Rectal smooth muscle tissue (tissue), 1 donor: ENCODE measurements at regions not wholly inside any gene's neighbourhood (a gene's known extent, or its start where the extent isn't known, plus 50 kb on each side); places are given as distances from the start of the nearest gene placed in this dataset.

ENCODE experiments used
- H3K27ac ChIP-seq: one replicate; pipeline ENCODE4 v1.7.0; 2013; ENCODE audit warnings: low read depth, low read length, inconsistent platforms
- H3K27me3 ChIP-seq: one replicate; pipeline ENCODE4 v1.7.0; 2013; ENCODE audit warnings: low read length; ENCODE audit not compliant: control insufficient read depth, insufficient read depth
- H3K36me3 ChIP-seq: one replicate; pipeline ENCODE4 v1.7.0; 2013; ENCODE audit warnings: low read length; ENCODE audit not compliant: control insufficient read depth, insufficient read depth
- H3K4me1 ChIP-seq: one replicate; pipeline ENCODE4 v1.7.0; 2013; ENCODE audit warnings: low read length; ENCODE audit not compliant: control insufficient read depth, insufficient read depth
- H3K4me3 ChIP-seq: one replicate; pipeline ENCODE4 v1.7.0; 2013; ENCODE audit warnings: low read length
- H3K9ac ChIP-seq: one replicate; pipeline ENCODE4 v1.7.0; 2013; ENCODE audit warnings: low read length

DNA sequence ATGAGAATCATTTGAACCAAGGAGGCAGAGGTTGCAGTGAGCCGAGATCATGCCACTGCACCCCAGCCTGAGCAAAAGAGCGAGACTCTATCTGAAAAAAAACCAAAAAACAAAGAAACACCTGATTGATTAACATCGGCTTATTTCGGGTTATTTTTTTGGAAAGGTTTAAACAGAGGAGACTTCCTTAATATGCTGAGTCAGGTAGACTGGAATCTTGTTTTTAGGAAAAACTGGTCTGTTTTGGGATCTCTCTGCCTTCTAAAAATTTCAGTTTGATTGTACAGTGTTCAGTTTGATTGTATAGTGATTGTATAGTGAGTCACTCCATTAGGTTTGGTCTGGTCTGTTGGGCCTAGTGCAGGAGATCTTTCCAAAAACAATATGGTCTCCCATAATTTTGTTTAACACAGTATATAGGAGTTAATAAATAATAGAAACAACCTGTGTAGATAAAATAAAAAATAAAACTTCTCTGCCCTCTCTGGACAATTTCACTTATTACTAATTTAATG is 196.3 kb upstream of the CHRM3 start:
- H3K36me3 ChIP-seq: no peaks in the 10 kb centered on the region
- no peaks in the 10 kb centered on the region for H3K4me1 ChIP-seq
- no peaks in the 10 kb centered on the region for H3K27me3 ChIP-seq
- no peak overlapping the region for H3K9ac ChIP-seq
- H3K4me3 ChIP-seq: no peak overlapping the region
- H3K27ac ChIP-seq: no peak overlapping the region

- Histone ChIP-seq H3K9ac (no peak overlapping the region), H3K27me3 (no peaks in the 10 kb centered on the region), H3K4me1 (no peaks in the 10 kb centered on the region), H3K4me3 (no peak overlapping the region), H3K27ac (no peak overlapping the region), H3K36me3 (no peaks in the 10 kb centered on the region)
These were observed 199.9 kb upstream of the CHRM3 start for GRCh38 chr1:239186487-239186886.

DNA sequence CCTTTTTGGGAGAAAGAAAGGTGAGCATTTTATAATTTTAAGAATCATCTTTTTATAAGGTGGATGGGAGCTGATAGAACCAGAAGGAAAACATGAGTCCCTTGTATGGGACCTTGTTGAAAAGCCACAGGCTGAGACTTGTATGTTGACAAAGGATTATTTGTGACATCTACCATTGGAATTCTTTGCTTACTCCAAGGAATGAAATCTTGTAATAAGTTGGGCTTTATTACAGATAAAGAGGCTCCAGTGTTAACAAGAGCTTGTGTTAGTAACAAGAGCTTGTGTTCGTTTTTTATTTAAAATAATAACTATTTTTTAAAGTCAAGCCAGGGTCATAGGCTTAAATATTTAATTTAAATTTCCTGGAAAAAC is 201.1 kb upstream of the CHRM3 start:
- H3K27ac ChIP-seq: no peak overlapping the region

GRCh38 chr1:239184561-239185244 is 201.7 kb upstream of the CHRM3 start:
- no peak overlapping the region for H3K4me3 ChIP-seq
- H3K9ac ChIP-seq: no peak overlapping the region
- H3K27ac ChIP-seq: no peak overlapping the region
- no peaks in the 10 kb centered on the region for H3K36me3 ChIP-seq
- H3K4me1 ChIP-seq: no peaks in the 10 kb centered on the region
- H3K27me3 ChIP-seq: no peaks in the 10 kb centered on the region

More for the DNA sequence above, 201.1 kb upstream of the CHRM3 start:
- H3K4me1 ChIP-seq: no peaks in the 10 kb centered on the region
- no peak overlapping the region for H3K4me3 ChIP-seq
- no peaks in the 10 kb centered on the region for H3K36me3 ChIP-seq
- H3K27me3 ChIP-seq: no peaks in the 10 kb centered on the region
- no peak overlapping the region for H3K9ac ChIP-seq

GRCh38 chr1:239178961-239179360 is 207.4 kb upstream of the CHRM3 start:
- H3K9ac ChIP-seq: no peak overlapping the region
- H3K27me3 ChIP-seq: no peaks in the 10 kb centered on the region
- no peak overlapping the region for H3K4me3 ChIP-seq
- no peaks in the 10 kb centered on the region for H3K4me1 ChIP-seq
- no peak overlapping the region for H3K27ac ChIP-seq
- no peaks in the 10 kb centered on the region for H3K36me3 ChIP-seq

DNA sequence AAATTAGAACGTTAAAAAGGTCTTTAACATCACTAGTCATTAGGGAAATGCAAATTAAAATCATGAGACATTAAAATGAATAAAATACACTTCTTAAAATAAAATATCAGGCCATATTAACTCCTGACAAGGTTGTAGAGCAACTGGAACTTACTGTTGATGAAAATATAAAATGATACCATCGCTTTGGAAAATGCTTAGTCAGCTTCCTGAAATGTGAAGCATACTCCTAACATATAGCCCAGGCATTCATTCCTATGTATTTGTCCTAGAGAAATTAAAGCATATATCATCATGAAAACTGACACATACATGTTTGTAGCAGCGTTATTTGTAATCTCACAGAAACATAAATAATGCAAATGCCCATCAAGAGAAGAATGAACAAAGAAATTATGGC is 211.5 kb upstream of the CHRM3 start:
- Histone ChIP-seq H3K4me3 (no peak overlapping the region), H3K36me3 (no peaks in the 10 kb centered on the region), H3K9ac (no peak overlapping the region), H3K27me3 (no peaks in the 10 kb centered on the region), H3K27ac (no peak overlapping the region), H3K4me1 (no peaks in the 10 kb centered on the region)

- Histone ChIP-seq H3K36me3 (no peaks in the 10 kb centered on the region), H3K27ac (no peak overlapping the region), H3K27me3 (no peaks in the 10 kb centered on the region), H3K9ac (no peak overlapping the region), H3K4me1 (no peaks in the 10 kb centered on the region), H3K4me3 (no peak overlapping the region)
These were observed 215.5 kb upstream of the CHRM3 start for GRCh38 chr1:239170828-239171227.

- H3K9ac ChIP-seq: no peak overlapping the region
- no peaks in the 10 kb centered on the region for H3K27me3 ChIP-seq
- no peaks in the 10 kb centered on the region for H3K4me1 ChIP-seq
These were observed 217.1 kb upstream of the CHRM3 start for GRCh38 chr1:239169276-239169675.

DNA sequence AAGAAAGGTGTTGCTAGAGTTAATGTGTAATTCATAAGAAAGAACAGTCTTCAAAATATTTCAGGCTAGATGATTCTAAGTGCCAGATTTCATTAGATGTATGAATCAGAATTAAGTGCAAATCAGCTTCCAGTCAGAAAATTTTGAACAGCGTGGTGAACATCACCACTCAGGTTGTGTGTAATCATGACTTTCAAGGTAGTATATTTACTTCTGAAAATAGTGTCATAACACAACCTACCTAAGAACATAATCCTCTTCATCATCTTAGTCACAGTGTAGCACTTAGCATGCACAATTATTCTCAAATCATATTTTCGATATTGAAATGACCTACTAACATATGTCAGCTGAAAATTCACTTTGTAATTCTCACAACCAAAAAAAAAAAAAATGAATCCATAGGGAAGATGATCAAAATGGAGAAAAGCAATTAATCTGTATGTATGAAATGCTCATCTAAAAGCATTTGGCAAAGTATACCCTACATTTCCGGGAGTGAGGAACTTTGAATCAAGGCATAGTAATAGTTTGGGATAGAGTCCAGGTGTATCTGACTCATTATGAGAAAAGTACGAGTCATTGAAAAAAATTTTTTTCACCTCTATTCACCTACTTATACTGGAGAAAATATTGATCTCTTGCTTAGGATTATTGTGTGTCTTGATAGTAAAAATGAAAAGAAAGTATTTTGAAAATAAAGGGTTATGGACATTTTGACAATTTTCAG is 221.8 kb upstream of the CHRM3 start:
- H3K4me1 ChIP-seq: no peaks in the 10 kb centered on the region
- H3K36me3 ChIP-seq: no peaks in the 10 kb centered on the region
- no peak overlapping the region for H3K9ac ChIP-seq
- no peak overlapping the region for H3K4me3 ChIP-seq
- no peak overlapping the region for H3K27ac ChIP-seq
- no peaks in the 10 kb centered on the region for H3K27me3 ChIP-seq

More at GRCh38 chr1:239169276-239169675, 217.1 kb upstream of the CHRM3 start:
- Histone ChIP-seq H3K36me3 (no peaks in the 10 kb centered on the region), H3K4me3 (no peak overlapping the region), H3K27ac (no peak overlapping the region)

- Histone ChIP-seq H3K4me1 (no peaks in the 10 kb centered on the region), H3K27me3 (no peaks in the 10 kb centered on the region), H3K36me3 (no peaks in the 10 kb centered on the region), H3K27ac (no peak overlapping the region), H3K9ac (no peak overlapping the region), H3K4me3 (no peak overlapping the region)
These were observed 230.8 kb upstream of the CHRM3 start for GRCh38 chr1:239155466-239156091.

GRCh38 chr1:239151937-239152336 is 234.4 kb upstream of the CHRM3 start:
- Histone ChIP-seq H3K4me3 (no peak overlapping the region), H3K27me3 (no peaks in the 10 kb centered on the region), H3K36me3 (no peaks in the 10 kb centered on the region), H3K9ac (no peak overlapping the region), H3K4me1 (no peaks in the 10 kb centered on the region), H3K27ac (no peak overlapping the region)

- H3K27ac ChIP-seq: no peak overlapping the region
- H3K4me3 ChIP-seq: no peak overlapping the region
- H3K27me3 ChIP-seq: no peaks in the 10 kb centered on the region
These were observed 245.4 kb upstream of the CHRM3 start for GRCh38 chr1:239140968-239141367.

More at GRCh38 chr1:239140968-239141367, 245.4 kb upstream of the CHRM3 start:
- H3K9ac ChIP-seq: no peak overlapping the region
- no peaks in the 10 kb centered on the region for H3K4me1 ChIP-seq
- H3K36me3 ChIP-seq: no peaks in the 10 kb centered on the region
